Endothelial cell (in vitro differentiated cells): ENCODE measurements at regions not wholly inside any gene's neighbourhood (a gene's known extent, or its start where the extent isn't known, plus 50 kb on each side); places are given as distances from the start of the nearest gene placed in this dataset.

Experiments
- DNase-seq: peaks from one replicate; pipeline ENCODE4 v3.0.0; 2021; ENCODE audit warnings: low spot score
- H3K27ac Mint-ChIP-seq: one replicate; pipeline ENCODE4 v1.8.0; 2021; ENCODE audit warnings: mixed read lengths, inconsistent platforms; ENCODE audit not compliant: unreplicated experiment
- H3K27me3 Mint-ChIP-seq: one replicate; pipeline ENCODE4 v1.8.0; 2021; ENCODE audit warnings: mild to moderate bottlenecking, moderate library complexity, mixed read lengths, inconsistent platforms; ENCODE audit not compliant: unreplicated experiment
- H3K36me3 Mint-ChIP-seq: one replicate; pipeline ENCODE4 v1.8.0; 2021; ENCODE audit warnings: mild to moderate bottlenecking, low read depth, mixed read lengths, inconsistent platforms; ENCODE audit not compliant: unreplicated experiment
- H3K4me1 Mint-ChIP-seq: one replicate; pipeline ENCODE4 v1.8.0; 2021; ENCODE audit warnings: mild to moderate bottlenecking, mixed read lengths, inconsistent platforms; ENCODE audit not compliant: unreplicated experiment
- H3K4me3 Mint-ChIP-seq: one replicate; pipeline ENCODE4 v1.8.0; 2021; ENCODE audit warnings: mild to moderate bottlenecking, mixed read lengths, inconsistent platforms; ENCODE audit not compliant: unreplicated experiment
- H3K9me3 Mint-ChIP-seq: one replicate; pipeline ENCODE4 v1.8.0; 2021; ENCODE audit warnings: mixed read lengths, inconsistent platforms; ENCODE audit not compliant: unreplicated experiment
- TF ChIP-seq, protein P1 (sequence below): fragments of 200-600 bp; sonication (generic); IDR thresholded peaks from one replicate; pipeline ENCODE4 v1.5.0; 2021; ENCODE audit warnings: antibody characterized with exemption; ENCODE audit not compliant: unreplicated experiment

DNA sequence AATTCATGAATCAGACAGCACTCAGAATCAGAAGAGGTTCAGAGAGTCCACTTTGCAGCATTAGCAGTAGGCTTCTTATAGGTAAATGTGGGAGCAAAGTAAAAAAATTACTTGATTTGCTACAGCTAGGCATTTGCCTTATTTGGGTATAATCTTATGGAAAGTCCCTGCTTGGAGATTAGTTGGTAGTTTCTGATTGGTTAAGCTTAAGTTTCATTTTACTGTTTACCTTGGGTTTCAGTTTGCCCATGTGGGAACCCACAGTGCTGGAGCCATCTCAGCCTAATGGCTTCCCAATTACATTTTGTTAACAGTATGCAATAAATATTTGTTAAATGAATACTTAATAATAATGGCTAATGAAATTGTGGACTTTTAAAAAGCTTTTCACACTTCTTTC lies 311.0 kb upstream of the FLRT2 start:
- Mint-ChIP-seq H3K27me3 (no peaks in the 10 kb centered on the region), H3K4me1 (peaks cover 5% of the 10 kb centered on the region)

DNA sequence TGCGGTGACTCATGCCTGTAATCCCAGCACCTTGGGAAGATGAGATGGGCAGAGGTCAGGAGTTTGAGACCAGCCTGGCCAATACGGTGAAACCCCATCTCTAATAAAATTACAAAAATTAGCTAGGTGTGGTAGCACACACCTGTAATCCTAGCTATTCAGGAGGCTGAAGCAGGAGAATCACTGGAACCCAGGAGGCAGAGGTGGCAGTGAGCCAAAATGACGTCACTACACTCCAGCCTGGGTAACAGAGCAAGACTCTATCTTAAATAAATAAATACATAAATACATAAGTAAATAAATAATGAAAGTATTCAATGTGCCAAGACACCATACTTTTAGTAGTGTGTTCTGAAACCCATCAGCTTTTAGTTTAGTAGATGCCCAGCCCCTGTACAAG lies 308.1 kb upstream of the FLRT2 start:
- H3K27me3 Mint-ChIP-seq, result no peaks in the 10 kb centered on the region
- no peaks in the 10 kb centered on the region for H3K9me3 Mint-ChIP-seq
- TF ChIP-seq, protein P1, sequence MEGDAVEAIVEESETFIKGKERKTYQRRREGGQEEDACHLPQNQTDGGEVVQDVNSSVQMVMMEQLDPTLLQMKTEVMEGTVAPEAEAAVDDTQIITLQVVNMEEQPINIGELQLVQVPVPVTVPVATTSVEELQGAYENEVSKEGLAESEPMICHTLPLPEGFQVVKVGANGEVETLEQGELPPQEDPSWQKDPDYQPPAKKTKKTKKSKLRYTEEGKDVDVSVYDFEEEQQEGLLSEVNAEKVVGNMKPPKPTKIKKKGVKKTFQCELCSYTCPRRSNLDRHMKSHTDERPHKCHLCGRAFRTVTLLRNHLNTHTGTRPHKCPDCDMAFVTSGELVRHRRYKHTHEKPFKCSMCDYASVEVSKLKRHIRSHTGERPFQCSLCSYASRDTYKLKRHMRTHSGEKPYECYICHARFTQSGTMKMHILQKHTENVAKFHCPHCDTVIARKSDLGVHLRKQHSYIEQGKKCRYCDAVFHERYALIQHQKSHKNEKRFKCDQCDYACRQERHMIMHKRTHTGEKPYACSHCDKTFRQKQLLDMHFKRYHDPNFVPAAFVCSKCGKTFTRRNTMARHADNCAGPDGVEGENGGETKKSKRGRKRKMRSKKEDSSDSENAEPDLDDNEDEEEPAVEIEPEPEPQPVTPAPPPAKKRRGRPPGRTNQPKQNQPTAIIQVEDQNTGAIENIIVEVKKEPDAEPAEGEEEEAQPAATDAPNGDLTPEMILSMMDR, result no peak
- DNase-seq, result no peak
- H3K4me1 Mint-ChIP-seq, result peaks cover 5% of the 10 kb centered on the region
- no peak overlapping the region for H3K4me3 Mint-ChIP-seq
- H3K36me3 Mint-ChIP-seq, result no peaks in the 10 kb centered on the region
- no peak overlapping the region for H3K27ac Mint-ChIP-seq

More for the DNA sequence above, 311.0 kb upstream of the FLRT2 start:
- H3K36me3 Mint-ChIP-seq, result no peaks in the 10 kb centered on the region
- no peak for DNase-seq
- TF ChIP-seq, protein P1, result no peak
- H3K27ac Mint-ChIP-seq, result no peak overlapping the region
- H3K9me3 Mint-ChIP-seq, result no peaks in the 10 kb centered on the region
- H3K4me3 Mint-ChIP-seq, result no peak overlapping the region

DNA sequence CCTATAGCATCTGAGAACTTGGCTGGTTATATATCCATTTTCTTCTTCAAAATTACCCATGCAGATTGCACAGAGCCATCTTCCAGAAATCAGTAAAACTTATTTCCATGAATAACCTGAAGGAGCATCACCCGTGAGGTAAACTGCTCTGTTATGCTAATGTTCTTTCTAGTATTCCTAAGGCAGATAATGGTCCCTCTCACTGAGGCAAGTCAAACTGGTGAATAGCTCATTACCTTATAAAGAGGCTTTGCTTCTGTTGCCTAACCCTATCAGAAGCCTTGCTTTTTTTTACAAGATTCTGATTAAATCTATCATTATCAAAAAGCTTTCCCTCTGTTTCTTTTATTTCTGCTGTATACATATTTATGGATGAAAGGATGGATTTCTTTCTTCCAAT lies 307.6 kb upstream of the FLRT2 start:
- Mint-ChIP-seq H3K27me3 (no peaks in the 10 kb centered on the region), H3K27ac (no peak overlapping the region)
- DNase-seq, result no peak

DNA sequence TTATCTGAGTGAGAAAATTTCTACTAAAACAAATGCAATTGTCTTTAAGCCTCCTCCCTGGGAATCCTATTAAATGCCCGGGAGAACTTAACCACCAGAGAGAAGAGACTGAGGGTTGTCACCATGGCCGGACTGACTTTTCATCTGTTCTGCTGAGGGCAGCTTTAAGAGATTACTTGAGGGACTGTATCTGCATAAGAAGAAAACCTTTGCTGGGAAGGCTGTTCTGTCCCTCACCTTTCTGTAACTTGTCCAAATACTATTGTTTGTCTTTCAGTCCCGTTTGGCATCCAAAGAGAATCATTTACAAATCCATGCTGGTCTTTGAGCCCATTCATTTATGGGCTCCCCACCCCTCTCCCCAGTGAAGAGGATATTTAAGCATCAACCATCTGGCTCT lies 306.3 kb upstream of the FLRT2 start:
- Mint-ChIP-seq H3K27ac (no peak overlapping the region), H3K27me3 (no peaks in the 10 kb centered on the region), H3K36me3 (no peaks in the 10 kb centered on the region), H3K9me3 (no peaks in the 10 kb centered on the region), H3K4me3 (no peak overlapping the region), H3K4me1 (peaks cover 5% of the 10 kb centered on the region)
- TF ChIP-seq, protein P1, result no peak
- no peak for DNase-seq

More for the DNA sequence above, 307.6 kb upstream of the FLRT2 start:
- Mint-ChIP-seq H3K9me3 (no peaks in the 10 kb centered on the region), H3K36me3 (no peaks in the 10 kb centered on the region), H3K4me3 (no peak overlapping the region), H3K4me1 (peaks cover 5% of the 10 kb centered on the region)
- TF ChIP-seq, protein P1, result no peak

DNA sequence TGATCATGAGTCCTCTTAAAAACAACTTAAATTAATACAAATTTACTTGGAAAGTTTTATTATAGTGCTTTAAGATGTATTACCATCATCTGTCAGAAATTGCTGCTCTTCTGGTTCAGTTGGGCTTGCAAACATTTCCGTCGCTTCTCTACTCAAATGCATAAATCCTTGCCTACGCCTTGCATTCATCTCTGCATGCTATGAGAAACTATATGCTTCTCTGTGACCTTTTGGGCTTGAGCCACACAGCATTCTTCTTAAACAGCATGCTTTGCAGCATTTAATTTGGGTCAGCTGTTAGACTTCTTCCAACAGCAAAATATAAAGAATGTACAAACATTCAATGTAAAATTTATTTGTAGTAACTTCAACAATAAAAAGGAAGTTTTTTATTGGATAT lies 305.7 kb upstream of the FLRT2 start:
- Mint-ChIP-seq H3K9me3 (no peaks in the 10 kb centered on the region), H3K36me3 (no peaks in the 10 kb centered on the region), H3K4me1 (peaks cover 5% of the 10 kb centered on the region), H3K27ac (no peak overlapping the region), H3K4me3 (no peak overlapping the region), H3K27me3 (no peaks in the 10 kb centered on the region)
- TF ChIP-seq, protein P1, result no peak
- DNase-seq, result no peak
